CD14-positive monocyte (primary cell): ENCODE measurements at regions not wholly inside any gene's neighbourhood (a gene's known extent, or its start where the extent isn't known, plus 50 kb on each side); places are given as distances from the start of the nearest gene placed in this dataset.

Experiments used
- DNase-seq, 3 donors: peaks; one replicate each; pipeline ENCODE4 v3.0.0-alpha.2; 2011 to 2022
- H2AFZ ChIP-seq: 2 replicates; pipeline ENCODE4 v1.6.0; 2012; ENCODE audit warnings: mild to moderate bottlenecking, low read depth, low read length, inconsistent platforms; ENCODE audit not compliant: insufficient read depth, poor library complexity, severe bottlenecking
- H3K27ac ChIP-seq, 2 donors: 1 replicate in 1 of 2; 2 replicates in 1 of 2; pipeline ENCODE4 v1.5.1; 2012 to 2013; ENCODE audit warnings: low read length in 2 of 2, control low read depth in 1 of 2, inconsistent platforms in 1 of 2, low read depth in 1 of 2, mild to moderate bottlenecking in 1 of 2
- H3K27me3 ChIP-seq, 2 donors: one replicate each; pipeline versions ENCODE4 v1.6.0 to v1.6.1; 2011 to 2013; ENCODE audit warnings: low read length in 2 of 2; ENCODE audit not compliant: control insufficient read depth in 2 of 2, insufficient read depth in 2 of 2
- H3K36me3 ChIP-seq, 2 donors: replicated peaks in 1 of 2; 1 replicate in 1 of 2; 2 replicates in 1 of 2; pipeline versions ENCODE4 v1.5.1 to v1.6.1; 2012 to 2013; ENCODE audit warnings: low read length in 2 of 2, control low read depth in 1 of 2, inconsistent platforms in 1 of 2, mild to moderate bottlenecking in 1 of 2; ENCODE audit not compliant: insufficient read depth in 2 of 2, control insufficient read depth in 1 of 2
- H3K4me1 ChIP-seq, 2 donors: 1 replicate in 1 of 2; 2 replicates in 1 of 2; pipeline versions ENCODE4 v1.5.1 to v1.6.1; 2012 to 2013; ENCODE audit warnings: low read length in 2 of 2, control low read depth in 1 of 2, inconsistent platforms in 1 of 2, mild to moderate bottlenecking in 1 of 2, moderate library complexity in 1 of 2; ENCODE audit not compliant: insufficient read depth in 2 of 2, control insufficient read depth in 1 of 2
- H3K4me2 ChIP-seq: replicated peaks from 2 replicates; pipeline ENCODE3; 2012; ENCODE audit warnings: low read length, moderate library complexity, mild to moderate bottlenecking; ENCODE audit not compliant: poor library complexity, severe bottlenecking; ENCODE audit errors: extremely low read depth
- H3K4me3 ChIP-seq, 3 experiments: fragments of 200-600 bp in 1 of 3; sonication (generic) in 1 of 3; replicated peaks in 1 of 3; 1 replicate in 2 of 3; 2 replicates in 1 of 3; pipeline ENCODE4 v1.5.1; 2011 to 2013; ENCODE audit warnings: low read length in 3 of 3, mild to moderate bottlenecking in 3 of 3, control low read depth in 2 of 3, low read depth in 2 of 3, inconsistent platforms in 1 of 3, moderate library complexity in 1 of 3
- H3K79me2 ChIP-seq: 2 replicates; pipeline ENCODE4 v1.6.0; 2012; ENCODE audit warnings: mild to moderate bottlenecking, control low read depth, inconsistent platforms, low read length, moderate library complexity; ENCODE audit not compliant: insufficient read depth
- H3K9ac ChIP-seq: 2 replicates; pipeline ENCODE4 v1.6.0; 2017; ENCODE audit warnings: low read length, mild to moderate bottlenecking; ENCODE audit not compliant: insufficient read depth, poor library complexity, severe bottlenecking
- H3K9me3 ChIP-seq, 2 donors: replicated peaks in 1 of 2; 1 replicate in 1 of 2; 2 replicates in 1 of 2; pipeline versions ENCODE4 v1.5.1 to v1.6.1; 2012 to 2013; ENCODE audit warnings: low read length in 2 of 2, control low read depth in 1 of 2; ENCODE audit not compliant: control insufficient read depth in 1 of 2, insufficient read depth in 1 of 2
- H4K20me1 ChIP-seq: 2 replicates; pipeline ENCODE4 v1.6.0; 2012; ENCODE audit warnings: mild to moderate bottlenecking, low read length, control low read depth, moderate library complexity; ENCODE audit not compliant: insufficient read depth
- H3K27ac Mint-ChIP-seq, 7 donors: one replicate each; pipeline ENCODE4 v1.8.0; 2020; ENCODE audit warnings: mild to moderate bottlenecking in 7 of 7, mixed read lengths in 7 of 7, moderate library complexity in 6 of 7, inconsistent platforms in 2 of 7
- H3K27me3 Mint-ChIP-seq, 3 donors: one replicate each; pipeline ENCODE4 v1.8.0; 2021 to 2022; ENCODE audit warnings: low read depth in 3 of 3, mild to moderate bottlenecking in 3 of 3, mixed read lengths in 3 of 3, moderate library complexity in 3 of 3, inconsistent platforms in 1 of 3
- H3K36me3 Mint-ChIP-seq, 2 donors: one replicate each; pipeline ENCODE4 v1.8.0; 2020; ENCODE audit warnings: mixed read lengths in 2 of 2, inconsistent platforms in 1 of 2, mild to moderate bottlenecking in 1 of 2
- H3K4me1 Mint-ChIP-seq: one replicate; pipeline ENCODE4 v1.8.0; 2020; ENCODE audit warnings: mild to moderate bottlenecking, mixed read lengths
- H3K4me3 Mint-ChIP-seq, 2 donors: one replicate each; pipeline ENCODE4 v1.8.0; 2020; ENCODE audit warnings: mild to moderate bottlenecking in 2 of 2, mixed read lengths in 2 of 2, moderate library complexity in 1 of 2
- H3K9me3 Mint-ChIP-seq, 7 donors: one replicate each; pipeline ENCODE4 v1.8.0; 2020 to 2022; ENCODE audit warnings: mixed read lengths in 7 of 7, mild to moderate bottlenecking in 6 of 7, moderate library complexity in 6 of 7, inconsistent platforms in 2 of 7
- WGBS: methylation state at CpG from one replicate; pipeline ENCODE4 v1.1.5; 2013; ENCODE audit warnings: missing lambda C conversion rate; ENCODE audit not compliant: insufficient coverage; 5-methylcytosine and 5-hydroxymethylcytosine counted together
- intact Hi-C, 2 donors: fragments of 100-400 bp; cut with micrococcal nuclease; formaldehyde crosslinking; loops; one replicate each; pipeline versions ENCODE4 v1.15.0 to v1.15.1; 2023
- TF ChIP-seq, protein P1 (sequence below): fragments of 200-600 bp; IDR thresholded peaks from one replicate; pipeline ENCODE4 v1.8.0; 2022; ENCODE audit warnings: antibody characterized with exemption, mild to moderate bottlenecking

DNA sequence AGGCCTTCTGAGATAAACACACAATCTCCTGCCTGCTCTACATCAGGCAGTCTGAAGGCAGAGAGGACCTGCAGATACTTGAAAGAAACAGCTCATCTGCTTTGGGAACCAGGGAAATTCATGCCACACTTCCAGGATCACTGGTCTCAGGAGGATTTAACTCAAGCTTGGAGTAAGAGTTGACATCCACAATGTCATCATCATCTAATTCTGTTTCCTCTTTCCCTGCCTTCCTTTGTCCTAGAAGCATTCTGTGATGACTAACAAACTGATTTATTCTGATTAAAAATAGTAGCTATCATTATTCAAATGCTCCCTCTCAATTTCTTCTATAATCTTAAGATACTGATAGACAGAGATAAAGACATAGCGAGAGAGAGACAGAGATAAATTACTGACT is 766.8 kb downstream of the BCL11A start:
- no peaks in the 10 kb centered on the region for H4K20me1 ChIP-seq
- no peak overlapping the region for H3K9ac ChIP-seq
- H3K79me2 ChIP-seq, result no peaks in the 10 kb centered on the region
- H2AFZ ChIP-seq, result no peak overlapping the region
- H3K4me1 Mint-ChIP-seq, result no peaks in the 10 kb centered on the region
- H3K4me3 Mint-ChIP-seq, result no peak overlapping the region
- no peaks in the 10 kb centered on the region for H3K36me3 Mint-ChIP-seq
- H3K9me3 ChIP-seq, result no peaks in the 10 kb centered on the region
- TF ChIP-seq, protein P1, sequence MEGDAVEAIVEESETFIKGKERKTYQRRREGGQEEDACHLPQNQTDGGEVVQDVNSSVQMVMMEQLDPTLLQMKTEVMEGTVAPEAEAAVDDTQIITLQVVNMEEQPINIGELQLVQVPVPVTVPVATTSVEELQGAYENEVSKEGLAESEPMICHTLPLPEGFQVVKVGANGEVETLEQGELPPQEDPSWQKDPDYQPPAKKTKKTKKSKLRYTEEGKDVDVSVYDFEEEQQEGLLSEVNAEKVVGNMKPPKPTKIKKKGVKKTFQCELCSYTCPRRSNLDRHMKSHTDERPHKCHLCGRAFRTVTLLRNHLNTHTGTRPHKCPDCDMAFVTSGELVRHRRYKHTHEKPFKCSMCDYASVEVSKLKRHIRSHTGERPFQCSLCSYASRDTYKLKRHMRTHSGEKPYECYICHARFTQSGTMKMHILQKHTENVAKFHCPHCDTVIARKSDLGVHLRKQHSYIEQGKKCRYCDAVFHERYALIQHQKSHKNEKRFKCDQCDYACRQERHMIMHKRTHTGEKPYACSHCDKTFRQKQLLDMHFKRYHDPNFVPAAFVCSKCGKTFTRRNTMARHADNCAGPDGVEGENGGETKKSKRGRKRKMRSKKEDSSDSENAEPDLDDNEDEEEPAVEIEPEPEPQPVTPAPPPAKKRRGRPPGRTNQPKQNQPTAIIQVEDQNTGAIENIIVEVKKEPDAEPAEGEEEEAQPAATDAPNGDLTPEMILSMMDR, result no peak
- no peak overlapping the region for H3K27ac ChIP-seq
- intact Hi-C loops, result no loop called here
- H3K36me3 ChIP-seq, result no peaks in the 10 kb centered on the region
- no peaks in the 10 kb centered on the region for H3K27me3 ChIP-seq
- H3K27me3 Mint-ChIP-seq, result peaks cover 0 to 3% (median 0%) of the 10 kb centered on the region in 3 donors
- H3K9me3 Mint-ChIP-seq, result peaks cover 0 to 2% (median 2%) of the 10 kb centered on the region in 7 donors
- H3K4me1 ChIP-seq, result no peaks in the 10 kb centered on the region
- H3K4me2 ChIP-seq, result no peak overlapping the region
- no peak overlapping the region for H3K27ac Mint-ChIP-seq
- no CpG with 5 or more reads among the region's 1 CpG for WGBS
- H3K4me3 ChIP-seq, result no peak overlapping the region
- no peak for DNase-seq

DNA sequence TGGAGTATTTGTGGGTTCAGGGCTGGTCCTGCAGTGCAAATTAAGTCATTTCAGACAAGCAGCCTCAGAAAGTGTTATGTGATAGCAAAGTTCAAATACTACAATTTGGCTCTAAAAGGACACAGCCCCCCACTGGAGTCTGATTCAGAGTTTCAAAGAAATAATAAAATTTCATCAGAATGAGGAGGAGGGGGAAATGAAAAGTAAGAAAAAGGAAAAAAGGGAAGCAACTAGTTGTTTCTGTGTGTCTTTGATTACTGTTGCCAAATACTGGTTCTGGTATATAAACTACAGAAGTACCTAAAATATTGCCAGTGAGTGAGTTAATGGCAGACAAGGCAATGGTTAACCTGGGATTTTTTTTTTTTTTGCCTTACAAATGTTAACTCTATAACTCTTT is 773.9 kb downstream of the BCL11A start:
- Histone ChIP-seq H3K4me3 (no peak overlapping the region), H3K4me2 (no peak overlapping the region), H3K36me3 (no peaks in the 10 kb centered on the region), H2AFZ (no peak overlapping the region), H3K27ac (no peak overlapping the region), H3K79me2 (no peaks in the 10 kb centered on the region), H3K9me3 (no peaks in the 10 kb centered on the region), H3K27me3 (no peaks in the 10 kb centered on the region), H3K9ac (no peak overlapping the region), H4K20me1 (no peaks in the 10 kb centered on the region), H3K4me1 (peaks cover 8 to 12% of the 10 kb centered on the region in 2 donors)
- peaks cover 11% of the 10 kb centered on the region for H3K4me1 Mint-ChIP-seq
- intact Hi-C loops, result no loop called here
- H3K4me3 Mint-ChIP-seq, result no peak overlapping the region
- peaks cover 0 to 2% (median 0%) of the 10 kb centered on the region in 7 donors for H3K9me3 Mint-ChIP-seq
- DNase-seq, result peak in 1 of 3 donors; percentile 5
- TF ChIP-seq, protein P1, result no peak
- peaks cover 0 to 4% (median 0%) of the 10 kb centered on the region in 3 donors for H3K27me3 Mint-ChIP-seq
- H3K27ac Mint-ChIP-seq, result no peak overlapping the region
- H3K36me3 Mint-ChIP-seq, result no peaks in the 10 kb centered on the region
